OCI-LY1 (cell line): ENCODE measurements at regions not wholly inside any gene's neighbourhood (a gene's known extent, or its start where the extent isn't known, plus 50 kb on each side); places are given as distances from the start of the nearest gene placed in this dataset.

Experiments
- H2AFZ ChIP-seq: fragments of 200-600 bp; sonication (generic), shearing (Covaris generic); 2 replicates; pipeline ENCODE4 v1.6.0; 2014; ENCODE audit warnings: antibody characterized with exemption, mild to moderate bottlenecking, low read length
- H3F3A ChIP-seq: fragments of 200-600 bp; sonication (generic), shearing (Covaris generic); 2 replicates; pipeline ENCODE4 v1.6.0; 2014; ENCODE audit warnings: mild to moderate bottlenecking, antibody characterized with exemption, low read length, moderate library complexity; ENCODE audit not compliant: insufficient read depth
- H3K27ac ChIP-seq: fragments of 200-600 bp; sonication (generic); 2 replicates; pipeline ENCODE4 v1.5.1; 2014; ENCODE audit warnings: low read length, mixed run types, mild to moderate bottlenecking, low read depth; ENCODE audit not compliant: poor library complexity, severe bottlenecking
- H3K27me3 ChIP-seq: fragments of 200-600 bp; sonication (generic); 2 replicates; pipeline ENCODE4 v1.6.0; 2014; ENCODE audit warnings: antibody characterized with exemption, mild to moderate bottlenecking, low read length, moderate library complexity; ENCODE audit not compliant: insufficient read depth
- H3K36me3 ChIP-seq: fragments of 200-600 bp; sonication (generic); 2 replicates; pipeline ENCODE4 v1.6.1; 2014; ENCODE audit warnings: mild to moderate bottlenecking, antibody characterized with exemption, low read length, moderate library complexity, mixed read lengths; ENCODE audit not compliant: insufficient read depth
- H3K4me1 ChIP-seq: fragments of 200-600 bp; sonication (generic); 2 replicates; pipeline ENCODE4 v1.5.1; 2014; ENCODE audit warnings: mild to moderate bottlenecking, low read length, moderate library complexity; ENCODE audit not compliant: insufficient read depth, severe bottlenecking
- H3K4me2 ChIP-seq: fragments of 200-600 bp; sonication (generic), shearing (Covaris generic); 2 replicates; pipeline ENCODE4 v1.6.1; 2014; ENCODE audit warnings: low read length
- H3K4me3 ChIP-seq: fragments of 200-600 bp; sonication (generic); 2 replicates; pipeline ENCODE4 v1.5.1; 2014; ENCODE audit warnings: low read length, low read depth, mild to moderate bottlenecking, mixed read lengths; ENCODE audit not compliant: poor library complexity, severe bottlenecking
- H3K79me2 ChIP-seq: fragments of 200-600 bp; shearing (Covaris generic); 2 replicates; pipeline ENCODE4 v1.6.1; 2016; ENCODE audit warnings: mixed run types, low read length, mixed read lengths; ENCODE audit not compliant: insufficient read depth
- H3K9ac ChIP-seq: fragments of 200-600 bp; sonication (generic), shearing (Covaris generic); 2 replicates; pipeline ENCODE4 v1.6.1; 2014; ENCODE audit warnings: mild to moderate bottlenecking, low read length, mixed read lengths
- H3K9me2 ChIP-seq: fragments of 200-600 bp; sonication (generic), shearing (Covaris generic); 2 replicates; pipeline ENCODE4 v1.6.1; 2014; ENCODE audit warnings: low read depth, mild to moderate bottlenecking, low read length, mixed read lengths
- H3K9me3 ChIP-seq: fragments of 200-600 bp; shearing (Covaris generic); 2 replicates; pipeline ENCODE4 v1.6.1; 2014; ENCODE audit warnings: low read length, mixed read lengths
- H4K20me1 ChIP-seq: fragments of 200-600 bp; sonication (generic), shearing (Covaris generic); 2 replicates; pipeline ENCODE4 v1.6.0; 2016; ENCODE audit warnings: mild to moderate bottlenecking, low read length; ENCODE audit not compliant: insufficient read depth
- EZH2 ChIP-seq: fragments of 200-600 bp; sonication (generic), shearing (Covaris generic); IDR thresholded peaks from 2 replicates; pipeline ENCODE4 v1.8.0; 2017; ENCODE audit warnings: borderline replicate concordance, mixed run types, mild to moderate bottlenecking, antibody characterized with exemption, low read length, moderate library complexity, mixed read lengths
- TF ChIP-seq, protein P1 (sequence below): fragments of 200-600 bp; sonication (generic), shearing (Covaris generic); IDR thresholded peaks from 2 replicates; pipeline ENCODE4 v1.5.1; 2017; ENCODE audit warnings: mild to moderate bottlenecking, antibody characterized with exemption, low read length, moderate library complexity, mixed read lengths

GRCh38 chr3:27914199-27914598 lies 192.1 kb upstream of the EOMES start:
- H3F3A ChIP-seq: no peaks in the 10 kb centered on the region
- H4K20me1 ChIP-seq: no peaks in the 10 kb centered on the region
- H3K9ac ChIP-seq: no peak overlapping the region
- no peaks in the 10 kb centered on the region for H3K27me3 ChIP-seq
- TF ChIP-seq EZH2: no peak
- TF ChIP-seq, protein P1, sequence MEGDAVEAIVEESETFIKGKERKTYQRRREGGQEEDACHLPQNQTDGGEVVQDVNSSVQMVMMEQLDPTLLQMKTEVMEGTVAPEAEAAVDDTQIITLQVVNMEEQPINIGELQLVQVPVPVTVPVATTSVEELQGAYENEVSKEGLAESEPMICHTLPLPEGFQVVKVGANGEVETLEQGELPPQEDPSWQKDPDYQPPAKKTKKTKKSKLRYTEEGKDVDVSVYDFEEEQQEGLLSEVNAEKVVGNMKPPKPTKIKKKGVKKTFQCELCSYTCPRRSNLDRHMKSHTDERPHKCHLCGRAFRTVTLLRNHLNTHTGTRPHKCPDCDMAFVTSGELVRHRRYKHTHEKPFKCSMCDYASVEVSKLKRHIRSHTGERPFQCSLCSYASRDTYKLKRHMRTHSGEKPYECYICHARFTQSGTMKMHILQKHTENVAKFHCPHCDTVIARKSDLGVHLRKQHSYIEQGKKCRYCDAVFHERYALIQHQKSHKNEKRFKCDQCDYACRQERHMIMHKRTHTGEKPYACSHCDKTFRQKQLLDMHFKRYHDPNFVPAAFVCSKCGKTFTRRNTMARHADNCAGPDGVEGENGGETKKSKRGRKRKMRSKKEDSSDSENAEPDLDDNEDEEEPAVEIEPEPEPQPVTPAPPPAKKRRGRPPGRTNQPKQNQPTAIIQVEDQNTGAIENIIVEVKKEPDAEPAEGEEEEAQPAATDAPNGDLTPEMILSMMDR: 0 out of 2 replicates have a peak, but pooled peaks have one; percentile 12
- H3K4me3 ChIP-seq: no peak overlapping the region
- no peaks in the 10 kb centered on the region for H3K79me2 ChIP-seq
- no peaks in the 10 kb centered on the region for H3K9me3 ChIP-seq
- H3K4me2 ChIP-seq: no peak overlapping the region
- H3K9me2 ChIP-seq: no peaks in the 10 kb centered on the region
- no peaks in the 10 kb centered on the region for H3K4me1 ChIP-seq
- H3K27ac ChIP-seq: no peak overlapping the region
- H3K36me3 ChIP-seq: no peaks in the 10 kb centered on the region
- no peak overlapping the region for H2AFZ ChIP-seq

GRCh38 chr3:27923349-27924068 lies 201.4 kb upstream of the EOMES start:
- TF ChIP-seq, protein P1: no peak
- no peak for TF ChIP-seq EZH2
- no peaks in the 10 kb centered on the region for H3K9me3 ChIP-seq

DNA sequence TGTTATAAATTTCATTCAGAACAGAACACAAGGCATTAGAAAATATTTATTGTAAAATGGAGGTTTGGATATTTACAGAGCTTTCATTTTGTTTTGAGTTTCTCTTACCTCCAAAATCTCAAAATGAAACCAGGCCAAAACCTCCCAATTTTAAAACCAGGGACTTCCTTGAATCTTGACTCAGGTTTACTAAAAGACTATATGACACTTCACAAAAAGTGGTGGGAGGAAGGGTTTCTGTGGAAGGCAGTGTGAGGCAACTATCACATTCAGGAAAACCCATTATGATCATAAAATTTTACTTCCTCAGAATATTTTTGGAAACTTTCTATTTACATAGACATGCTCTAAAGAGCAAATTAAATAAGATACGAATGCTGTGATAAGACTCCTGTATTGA lies 205.8 kb upstream of the EOMES start:
- Histone ChIP-seq H2AFZ (no peak overlapping the region), H3K36me3 (no peaks in the 10 kb centered on the region), H3K4me2 (no peak overlapping the region), H3K9me2 (no peaks in the 10 kb centered on the region), H3K79me2 (no peaks in the 10 kb centered on the region), H3K27me3 (no peaks in the 10 kb centered on the region), H3K9ac (no peak overlapping the region), H4K20me1 (no peaks in the 10 kb centered on the region), H3K27ac (no peak overlapping the region), H3K4me1 (no peaks in the 10 kb centered on the region), H3F3A (no peaks in the 10 kb centered on the region), H3K9me3 (no peaks in the 10 kb centered on the region), H3K4me3 (no peak overlapping the region)
- no peak for TF ChIP-seq EZH2
- TF ChIP-seq, protein P1: no peak

More at GRCh38 chr3:27923349-27924068, 201.4 kb upstream of the EOMES start:
- Histone ChIP-seq H3K9ac (no peak overlapping the region), H3K36me3 (no peaks in the 10 kb centered on the region), H3K4me1 (no peaks in the 10 kb centered on the region), H3K9me2 (no peaks in the 10 kb centered on the region), H3K27ac (no peak overlapping the region), H3F3A (no peaks in the 10 kb centered on the region), H3K79me2 (no peaks in the 10 kb centered on the region), H3K27me3 (no peaks in the 10 kb centered on the region), H3K4me2 (no peak overlapping the region), H2AFZ (no peak overlapping the region), H4K20me1 (no peaks in the 10 kb centered on the region), H3K4me3 (no peak overlapping the region)
